ENCODE measurements at regions not wholly inside any gene's neighbourhood (a gene's known extent, or its start where the extent isn't known, plus 50 kb on each side); places are given as distances from the start of the nearest gene placed in this dataset.
"Not testable (repeated sequence)": the region's sequence is repeated elsewhere in the genome, so short reads cannot be mapped to it uniquely, and the experiment has no call there.

- in situ Hi-C loops (cut with MboI; ENCODE audit: low pct_unique_long_range_greater_than_20kb, low sequenced_read_pairs), result no loop called here
- peak; percentile 12 for DNase-seq
Measured at GRCh38 chr6:18527836-18528743, 140.9 kb downstream of the RNF144B start.

- DNase-seq, result no peak
- in situ Hi-C loops (cut with MboI; ENCODE audit: low pct_unique_long_range_greater_than_20kb, low sequenced_read_pairs), result no loop called here
Measured at GRCh38 chr6:18530201-18530600, 143.1 kb downstream of the RNF144B start.

GRCh38 chr6:18532139-18532538 lies 145.0 kb downstream of the RNF144B start:
- in situ Hi-C loops (cut with MboI; ENCODE audit: low pct_unique_long_range_greater_than_20kb, low sequenced_read_pairs), result no loop called here
- no peak for DNase-seq

GRCh38 chr6:18533793-18534192 lies 146.6 kb downstream of the RNF144B start:
- in situ Hi-C loops (cut with MboI; ENCODE audit: low pct_unique_long_range_greater_than_20kb, low sequenced_read_pairs), result no loop called here

GRCh38 chr6:18536591-18537055 lies 149.5 kb downstream of the RNF144B start:
- in situ Hi-C loops (cut with MboI; ENCODE audit: low pct_unique_long_range_greater_than_20kb, low sequenced_read_pairs), result no loop called here
- no peak for DNase-seq

More at GRCh38 chr6:18533793-18534192, 146.6 kb downstream of the RNF144B start:
- DNase-seq, result no peak

- in situ Hi-C loops (cut with MboI; ENCODE audit: low pct_unique_long_range_greater_than_20kb, low sequenced_read_pairs), result no loop called here
- DNase-seq, result no peak
Measured at GRCh38 chr6:18538315-18538714, 151.2 kb downstream of the RNF144B start.

- in situ Hi-C loops (cut with MboI; ENCODE audit: low pct_unique_long_range_greater_than_20kb, low sequenced_read_pairs), result no loop called here
- DNase-seq, result no peak
Measured at GRCh38 chr6:18543051-18543450, 155.9 kb downstream of the RNF144B start.

GRCh38 chr6:18545142-18545541 lies 158.0 kb downstream of the RNF144B start:
- in situ Hi-C loops (cut with MboI; ENCODE audit: low pct_unique_long_range_greater_than_20kb, low sequenced_read_pairs), result not testable (repeated sequence)
- peak; percentile 10 for DNase-seq

GRCh38 chr6:18545726-18546125 lies 158.6 kb downstream of the RNF144B start:
- no peak for DNase-seq
- in situ Hi-C loops (cut with MboI; ENCODE audit: low pct_unique_long_range_greater_than_20kb, low sequenced_read_pairs), result no loop called here

- no peak for DNase-seq
- in situ Hi-C loops (cut with MboI; ENCODE audit: low pct_unique_long_range_greater_than_20kb, low sequenced_read_pairs), result no loop called here
Measured at GRCh38 chr6:18550119-18550518, 163.0 kb downstream of the RNF144B start.

- in situ Hi-C loops (cut with MboI; ENCODE audit: low pct_unique_long_range_greater_than_20kb, low sequenced_read_pairs), result no loop called here
- DNase-seq, result no peak
Measured at GRCh38 chr6:18551228-18551627, 164.1 kb downstream of the RNF144B start.

- DNase-seq, result no peak
- in situ Hi-C loops (cut with MboI; ENCODE audit: low pct_unique_long_range_greater_than_20kb, low sequenced_read_pairs), result no loop called here
Measured at GRCh38 chr6:18555750-18556149, 168.6 kb downstream of the RNF144B start.

GRCh38 chr6:18561037-18561750 lies 174.0 kb downstream of the RNF144B start:
- in situ Hi-C loops (cut with MboI; ENCODE audit: low pct_unique_long_range_greater_than_20kb, low sequenced_read_pairs), result no loop called here
- DNase-seq, result peak; percentile 16

GRCh38 chr6:18562726-18563125 lies 175.6 kb downstream of the RNF144B start:
- in situ Hi-C loops (cut with MboI; ENCODE audit: low pct_unique_long_range_greater_than_20kb, low sequenced_read_pairs), result no loop called here
- no peak for DNase-seq

- in situ Hi-C loops (cut with MboI; ENCODE audit: low pct_unique_long_range_greater_than_20kb, low sequenced_read_pairs), result no loop called here
Measured at GRCh38 chr6:18564775-18565174, 177.6 kb downstream of the RNF144B start.

GRCh38 chr6:18565231-18565630 lies 178.1 kb downstream of the RNF144B start:
- in situ Hi-C loops (cut with MboI; ENCODE audit: low pct_unique_long_range_greater_than_20kb, low sequenced_read_pairs), result no loop called here
- DNase-seq, result no peak

More at GRCh38 chr6:18564775-18565174, 177.6 kb downstream of the RNF144B start:
- DNase-seq, result no peak

GRCh38 chr6:18567380-18567779 lies 180.2 kb downstream of the RNF144B start:
- in situ Hi-C loops (cut with MboI; ENCODE audit: low pct_unique_long_range_greater_than_20kb, low sequenced_read_pairs), result no loop called here

GRCh38 chr6:18577491-18577890 lies 190.3 kb downstream of the RNF144B start:
- DNase-seq, result no peak
- in situ Hi-C loops (cut with MboI; ENCODE audit: low pct_unique_long_range_greater_than_20kb, low sequenced_read_pairs), result no loop called here

More at GRCh38 chr6:18567380-18567779, 180.2 kb downstream of the RNF144B start:
- DNase-seq, result no peak

- DNase-seq, result no peak
- in situ Hi-C loops (cut with MboI; ENCODE audit: low pct_unique_long_range_greater_than_20kb, low sequenced_read_pairs), result no loop called here
Measured at GRCh38 chr6:18579166-18579565, 192.0 kb downstream of the RNF144B start.

GRCh38 chr6:18579869-18580268 lies 192.7 kb downstream of the RNF144B start:
- DNase-seq, result no peak
- in situ Hi-C loops (cut with MboI; ENCODE audit: low pct_unique_long_range_greater_than_20kb, low sequenced_read_pairs), result no loop called here

All from KBM-7 (cell line).